SU-DHL-6 (cell line): ENCODE measurements at regions not wholly inside any gene's neighbourhood (a gene's known extent, or its start where the extent isn't known, plus 50 kb on each side); places are given as distances from the start of the nearest gene placed in this dataset.

Source experiments
- H2AFZ ChIP-seq: fragments of 200-600 bp; sonication (generic); 2 replicates; pipeline ENCODE4 v1.6.1; 2014; ENCODE audit warnings: low read depth, mild to moderate bottlenecking, moderate library complexity, mixed read lengths, antibody characterized with exemption, low read length; ENCODE audit not compliant: severe bottlenecking
- H3F3A ChIP-seq: fragments of 200-600 bp; shearing (Covaris generic); 2 replicates; pipeline ENCODE4 v1.6.0; 2016; ENCODE audit warnings: antibody characterized with exemption, mild to moderate bottlenecking; ENCODE audit not compliant: insufficient read depth
- H3K27ac ChIP-seq: fragments of 200-600 bp; sonication (generic); 2 replicates; pipeline ENCODE4 v1.5.1; 2016; ENCODE audit warnings: low read depth, mild to moderate bottlenecking, low read length, moderate library complexity, mixed read lengths
- H3K27me3 ChIP-seq: fragments of 200-600 bp; sonication (generic), shearing (Covaris generic); 2 replicates; pipeline ENCODE4 v1.6.0; 2014; ENCODE audit warnings: mild to moderate bottlenecking, low read length
- H3K36me3 ChIP-seq: fragments of 200-600 bp; sonication (generic); 2 replicates; pipeline ENCODE4 v1.6.1; 2014; ENCODE audit warnings: mild to moderate bottlenecking, low read length, mixed read lengths
- H3K4me2 ChIP-seq: fragments of 300-600, 200-600 bp; shearing (Covaris generic), sonication (generic); 2 replicates; pipeline ENCODE4 v1.6.0; 2014; ENCODE audit warnings: low read length, low read depth, mild to moderate bottlenecking; ENCODE audit not compliant: poor library complexity, severe bottlenecking
- H3K4me3 ChIP-seq: fragments of 200-600 bp; sonication (generic); 2 replicates; pipeline ENCODE4 v1.5.1; 2014; ENCODE audit warnings: antibody characterized with exemption, low read length, mild to moderate bottlenecking, mixed read lengths; ENCODE audit not compliant: insufficient read depth, poor library complexity, severe bottlenecking
- H3K79me2 ChIP-seq: fragments of 200-600 bp; sonication (generic); 2 replicates; pipeline ENCODE4 v1.6.1; 2014; ENCODE audit warnings: mild to moderate bottlenecking, low read length, moderate library complexity; ENCODE audit not compliant: insufficient read depth
- H3K9ac ChIP-seq: fragments of 200-600 bp; sonication (generic); 2 replicates; pipeline ENCODE4 v1.7.0; 2014; ENCODE audit warnings: mild to moderate bottlenecking, low read length
- H3K9me2 ChIP-seq: fragments of 200-600 bp; sonication (generic); replicated peaks from 2 replicates; pipeline ENCODE4 v1.6.1; 2014; ENCODE audit warnings: low read length; ENCODE audit not compliant: insufficient read depth
- H3K9me3 ChIP-seq: fragments of 200-600 bp; sonication (generic); 2 replicates; pipeline ENCODE4 v1.6.1; 2014; ENCODE audit warnings: low read length, mixed read lengths; ENCODE audit not compliant: insufficient read depth
- H4K20me1 ChIP-seq: fragments of 200-600 bp; sonication (generic); 2 replicates; pipeline ENCODE4 v1.6.1; 2014; ENCODE audit warnings: low read depth, mild to moderate bottlenecking, antibody characterized with exemption, low read length, moderate library complexity, mixed read lengths
- CTCF ChIP-seq: fragments of 200-600 bp; sonication (generic); IDR thresholded peaks from one replicate; pipeline ENCODE4 v1.5.1; 2017; ENCODE audit warnings: antibody characterized with exemption, mild to moderate bottlenecking, low read length, moderate library complexity; ENCODE audit not compliant: insufficient read depth, poor library complexity, severe bottlenecking
- EZH2phosphoT487 ChIP-seq: fragments of 200-600 bp; sonication (generic), shearing (Covaris generic); conservative IDR thresholded peaks from 2 replicates; pipeline ENCODE4 v1.6.1; 2018; ENCODE audit warnings: mild to moderate bottlenecking, antibody characterized with exemption, low read length, moderate library complexity, mixed read lengths

- Histone ChIP-seq H3F3A (no peaks in the 10 kb centered on the region), H3K9ac (no peak overlapping the region), H3K79me2 (no peaks in the 10 kb centered on the region), H3K9me3 (no peaks in the 10 kb centered on the region), H2AFZ (no peak overlapping the region), H3K36me3 (no peaks in the 10 kb centered on the region), H3K4me3 (no peak overlapping the region), H3K9me2 (no peaks in the 10 kb centered on the region), H4K20me1 (no peaks in the 10 kb centered on the region), H3K4me2 (no peak overlapping the region), H3K27me3 (no peaks in the 10 kb centered on the region), H3K27ac (no peak overlapping the region)
- TF ChIP-seq CTCF (no peak), EZH2phosphoT487 (no peak)
Observed at GRCh38 chr6:62904687-62905086, 306.6 kb upstream of the FKBP1C start.

DNA sequence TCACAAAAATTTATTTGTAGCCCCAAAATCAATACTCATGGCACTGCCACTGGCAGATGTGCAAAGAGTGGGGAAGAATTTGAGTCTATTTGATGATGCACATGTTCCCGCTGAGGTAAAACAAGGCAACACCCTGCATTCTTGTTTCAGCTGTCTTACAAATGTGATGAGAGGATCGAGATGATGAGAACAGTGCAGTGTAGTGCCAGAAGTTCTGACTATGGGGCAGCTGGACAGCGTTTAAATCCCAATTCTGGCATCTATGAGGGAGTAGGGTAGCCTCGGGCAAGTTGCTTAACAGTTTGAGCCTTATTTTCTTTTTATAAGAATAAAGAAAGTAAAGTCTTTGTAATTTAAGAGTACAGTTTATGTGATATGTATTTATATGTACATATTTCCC is 296.7 kb upstream of the FKBP1C start:
- H3K79me2 ChIP-seq, result no peaks in the 10 kb centered on the region
- H3K9me2 ChIP-seq, result no peaks in the 10 kb centered on the region
- no peak overlapping the region for H3K4me2 ChIP-seq
- no peaks in the 10 kb centered on the region for H4K20me1 ChIP-seq
- H2AFZ ChIP-seq, result no peak overlapping the region
- no peaks in the 10 kb centered on the region for H3K27me3 ChIP-seq
- no peak for TF ChIP-seq CTCF
- TF ChIP-seq EZH2phosphoT487, result no peak
- no peaks in the 10 kb centered on the region for H3K9me3 ChIP-seq
- H3K4me3 ChIP-seq, result no peak overlapping the region
- no peak overlapping the region for H3K9ac ChIP-seq
- no peaks in the 10 kb centered on the region for H3K36me3 ChIP-seq
- H3F3A ChIP-seq, result no peaks in the 10 kb centered on the region
- H3K27ac ChIP-seq, result no peak overlapping the region

GRCh38 chr6:62923728-62924127 is 287.5 kb upstream of the FKBP1C start:
- no peaks in the 10 kb centered on the region for H3K9me2 ChIP-seq
- H3K4me2 ChIP-seq, result no peak overlapping the region
- no peaks in the 10 kb centered on the region for H3F3A ChIP-seq
- H3K79me2 ChIP-seq, result no peaks in the 10 kb centered on the region
- H3K36me3 ChIP-seq, result no peaks in the 10 kb centered on the region
- no peak overlapping the region for H2AFZ ChIP-seq
- H4K20me1 ChIP-seq, result no peaks in the 10 kb centered on the region
- no peaks in the 10 kb centered on the region for H3K9me3 ChIP-seq
- H3K27me3 ChIP-seq, result no peaks in the 10 kb centered on the region
- no peak overlapping the region for H3K27ac ChIP-seq
- TF ChIP-seq CTCF (no peak), EZH2phosphoT487 (no peak)
- H3K9ac ChIP-seq, result no peak overlapping the region
- H3K4me3 ChIP-seq, result no peak overlapping the region

- H4K20me1 ChIP-seq, result no peaks in the 10 kb centered on the region
- H3K4me3 ChIP-seq, result no peak overlapping the region
- H3K27me3 ChIP-seq, result no peaks in the 10 kb centered on the region
- H2AFZ ChIP-seq, result no peak overlapping the region
- H3K9me2 ChIP-seq, result no peaks in the 10 kb centered on the region
- TF ChIP-seq EZH2phosphoT487, result no peak
- TF ChIP-seq CTCF, result no peak
- no peak overlapping the region for H3K4me2 ChIP-seq
- H3K9me3 ChIP-seq, result no peaks in the 10 kb centered on the region
- no peak overlapping the region for H3K9ac ChIP-seq
- no peak overlapping the region for H3K27ac ChIP-seq
- H3F3A ChIP-seq, result no peaks in the 10 kb centered on the region
- no peaks in the 10 kb centered on the region for H3K36me3 ChIP-seq
- no peaks in the 10 kb centered on the region for H3K79me2 ChIP-seq
Observed at GRCh38 chr6:62940848-62941247, 270.4 kb upstream of the FKBP1C start.
